CD4-positive, alpha-beta T cell treated with Interleukin-4 for 1 hour (primary cell): ENCODE measurements at regions not wholly inside any gene's neighbourhood (a gene's known extent, or its start where the extent isn't known, plus 50 kb on each side); places are given as distances from the start of the nearest gene placed in this dataset.
"Not testable (repeated sequence)": the region's sequence is repeated elsewhere in the genome, so short reads cannot be mapped to it uniquely, and the experiment has no call there.

Experiments
- DNase-seq, 2 donors: peaks; one replicate each; pipeline ENCODE4 v3.0.0-alpha.2; 2020 to 2022

DNA sequence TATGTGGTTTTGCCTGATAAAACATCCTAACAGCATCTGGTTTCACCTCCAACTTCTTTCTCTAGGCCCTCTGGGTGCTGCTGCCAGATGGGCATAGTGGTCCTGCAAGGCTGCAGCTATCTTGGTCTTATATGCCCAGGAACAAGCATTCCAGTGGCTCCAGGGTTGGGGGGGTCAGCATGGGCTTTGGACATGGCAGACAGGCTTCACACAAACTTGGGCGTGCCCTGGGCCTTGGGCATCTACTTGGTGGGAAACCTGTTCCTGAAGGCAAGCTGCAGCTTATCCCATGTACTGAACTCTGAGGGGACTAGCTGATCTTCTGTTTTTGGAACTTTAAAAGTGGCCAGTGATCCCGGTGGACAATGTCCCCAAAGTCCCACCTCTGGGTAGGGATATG lies 54.9 kb upstream of the ZNF678 start:
- no peak for DNase-seq

DNA sequence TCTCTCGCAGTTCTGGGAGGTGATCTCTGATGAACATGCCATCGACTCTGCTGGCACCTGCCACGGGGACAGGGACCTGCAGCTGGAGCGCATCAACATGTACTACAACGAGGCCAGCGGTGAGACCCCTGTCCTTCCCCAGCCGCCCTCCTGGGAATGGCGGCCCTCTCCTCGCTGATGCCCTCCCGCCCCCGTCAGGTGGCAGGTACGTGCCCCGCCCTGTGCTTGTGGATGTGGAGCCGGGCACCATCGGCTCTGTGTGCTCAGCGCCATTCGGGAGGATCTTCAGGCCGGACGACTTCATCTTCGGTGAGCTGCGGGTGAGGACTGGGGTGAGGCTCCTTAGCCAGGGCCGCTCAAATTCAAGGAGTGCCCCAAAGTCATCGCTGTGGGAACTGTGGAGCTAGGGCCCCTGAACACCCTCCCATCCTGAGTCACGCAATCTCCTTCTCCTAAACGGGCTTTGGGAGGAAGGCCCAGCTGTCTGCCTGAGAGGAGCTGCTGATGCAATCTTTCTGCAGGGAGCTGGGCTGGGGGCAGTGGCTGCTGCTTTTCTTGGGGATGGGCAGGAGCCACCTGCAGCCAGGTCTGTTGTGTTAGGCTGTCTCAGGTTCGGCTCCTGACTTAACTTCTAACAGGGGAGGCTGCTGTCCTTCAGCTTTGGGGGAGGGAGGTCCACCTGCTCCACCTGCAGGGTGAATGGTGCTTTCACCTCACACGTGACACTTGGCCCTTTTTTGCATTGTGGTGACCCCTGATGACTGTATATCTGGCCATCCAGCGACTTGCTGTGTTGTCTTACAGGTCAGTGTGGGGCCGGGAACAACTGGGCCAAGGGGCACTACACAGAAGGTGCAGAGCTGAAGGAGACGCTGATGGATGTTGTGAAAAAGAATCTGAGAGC lies 56.6 kb upstream of the ZNF678 start:
- DNase-seq: not testable (repeated sequence)

DNA sequence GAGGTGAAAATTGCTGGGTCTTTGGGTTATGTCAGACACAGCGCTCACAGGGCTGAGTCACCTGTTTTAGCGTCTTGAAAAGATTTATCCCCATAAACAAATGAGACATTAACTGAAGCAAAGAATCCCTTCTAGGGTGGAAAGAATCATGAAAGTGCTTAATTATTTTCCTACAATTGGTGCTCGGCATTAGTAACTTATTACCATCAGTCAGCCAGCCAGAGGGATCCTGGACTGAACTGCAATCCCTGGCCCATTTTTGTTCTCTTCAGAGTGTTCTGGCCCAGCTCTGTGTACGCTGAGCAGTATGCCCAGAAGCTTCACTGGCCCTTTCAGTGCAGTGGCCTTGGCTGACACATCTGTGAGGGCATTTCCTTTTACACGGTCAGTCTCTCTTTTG lies 67.3 kb upstream of the ZNF678 start:
- not testable (repeated sequence) for DNase-seq

DNA sequence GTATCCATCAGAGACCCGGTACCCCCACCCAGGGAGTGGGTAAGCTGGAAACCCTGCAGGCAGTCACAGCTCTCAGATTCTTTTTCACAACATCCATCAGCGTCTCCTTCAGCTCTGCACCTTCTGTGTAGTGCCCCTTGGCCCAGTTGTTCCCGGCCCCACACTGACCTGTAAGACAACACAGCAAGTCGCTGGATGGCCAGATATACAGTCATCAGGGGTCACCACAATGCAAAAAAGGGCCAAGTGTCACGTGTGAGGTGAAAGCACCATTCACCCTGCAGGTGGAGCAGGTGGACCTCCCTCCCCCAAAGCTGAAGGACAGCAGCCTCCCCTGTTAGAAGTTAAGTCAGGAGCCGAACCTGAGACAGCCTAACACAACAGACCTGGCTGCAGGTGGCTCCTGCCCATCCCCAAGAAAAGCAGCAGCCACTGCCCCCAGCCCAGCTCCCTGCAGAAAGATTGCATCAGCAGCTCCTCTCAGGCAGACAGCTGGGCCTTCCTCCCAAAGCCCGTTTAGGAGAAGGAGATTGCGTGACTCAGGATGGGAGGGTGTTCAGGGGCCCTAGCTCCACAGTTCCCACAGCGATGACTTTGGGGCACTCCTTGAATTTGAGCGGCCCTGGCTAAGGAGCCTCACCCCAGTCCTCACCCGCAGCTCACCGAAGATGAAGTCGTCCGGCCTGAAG lies 69.3 kb upstream of the ZNF678 start:
- not testable (repeated sequence) for DNase-seq

DNA sequence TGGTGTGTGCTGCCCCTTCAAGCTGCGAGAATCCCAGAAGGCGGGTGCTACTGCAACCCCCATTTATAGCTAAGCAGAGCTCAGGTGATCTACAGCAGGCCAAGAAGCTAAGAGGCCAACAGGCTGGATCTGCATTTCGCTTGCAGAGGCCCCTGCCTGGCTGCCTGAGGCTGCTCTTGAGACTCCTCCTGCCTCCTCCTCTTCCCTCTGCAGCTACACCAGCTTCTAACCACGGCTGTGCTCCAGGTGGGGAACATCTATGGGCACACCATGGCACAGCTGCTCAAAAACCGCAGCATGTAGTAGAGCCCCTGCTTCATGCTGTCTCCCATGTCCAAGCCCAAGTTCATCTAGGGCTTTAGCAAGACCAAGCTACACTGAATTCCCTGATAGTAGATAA lies 72.9 kb upstream of the ZNF678 start:
- DNase-seq: no peak

DNA sequence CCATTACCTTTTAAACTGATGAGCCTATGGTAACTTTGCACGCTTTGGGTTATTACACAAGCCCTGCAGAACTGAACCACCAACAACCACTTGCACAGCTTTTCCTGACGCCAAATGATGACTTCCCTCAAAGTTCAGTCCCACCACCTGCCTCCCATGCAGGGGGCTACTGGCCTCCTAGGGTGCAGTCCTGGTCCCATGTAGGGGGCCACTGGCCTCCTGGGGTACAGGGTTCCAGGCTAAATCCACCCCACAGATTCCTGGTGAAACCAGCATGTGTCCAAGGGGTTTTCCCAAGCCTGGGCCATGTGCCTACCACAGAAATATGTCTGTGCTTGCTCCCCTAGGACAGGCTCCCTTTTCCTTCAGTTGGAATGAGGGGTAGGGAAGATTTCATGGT lies 73.4 kb upstream of the ZNF678 start:
- DNase-seq: no peak

DNA sequence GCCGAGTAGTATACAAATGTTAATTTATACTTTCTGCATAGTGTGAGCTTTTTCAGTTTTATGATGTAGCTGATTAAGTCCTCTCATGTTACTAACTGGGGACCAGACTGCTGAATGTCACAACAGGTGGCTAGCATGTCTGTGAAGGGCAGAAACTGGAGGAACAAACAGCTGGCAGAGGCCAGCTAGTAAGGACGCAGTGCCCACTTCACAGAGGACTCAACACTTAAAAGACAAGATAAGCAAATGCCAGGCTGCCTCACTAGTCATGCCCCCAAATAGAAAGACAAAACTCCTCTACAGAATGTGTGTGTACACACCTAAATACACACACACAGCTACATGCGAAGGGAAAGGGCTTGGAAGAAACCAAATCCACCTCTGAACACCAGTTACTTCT lies 73.8 kb upstream of the ZNF678 start:
- DNase-seq: no peak

DNA sequence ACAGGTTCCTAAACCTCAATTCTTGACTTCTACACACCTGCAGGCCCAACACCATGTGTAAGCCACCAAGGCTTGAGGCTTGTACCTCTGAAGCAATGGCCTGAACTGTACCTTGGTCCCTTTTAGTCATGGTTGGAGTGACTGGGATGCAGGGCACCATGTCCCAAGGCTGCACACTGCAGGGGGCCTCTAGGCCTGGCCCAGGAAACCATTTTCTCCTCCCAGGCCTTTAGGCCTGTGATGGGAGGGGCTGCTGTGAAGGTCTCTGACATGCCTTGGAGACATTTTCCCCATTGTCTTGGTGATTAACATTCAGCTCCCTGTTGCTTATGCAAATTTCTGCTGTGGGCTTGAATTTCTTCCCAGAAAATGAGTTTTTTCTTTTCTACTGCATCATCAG lies 75.8 kb upstream of the ZNF678 start:
- DNase-seq: no peak

DNA sequence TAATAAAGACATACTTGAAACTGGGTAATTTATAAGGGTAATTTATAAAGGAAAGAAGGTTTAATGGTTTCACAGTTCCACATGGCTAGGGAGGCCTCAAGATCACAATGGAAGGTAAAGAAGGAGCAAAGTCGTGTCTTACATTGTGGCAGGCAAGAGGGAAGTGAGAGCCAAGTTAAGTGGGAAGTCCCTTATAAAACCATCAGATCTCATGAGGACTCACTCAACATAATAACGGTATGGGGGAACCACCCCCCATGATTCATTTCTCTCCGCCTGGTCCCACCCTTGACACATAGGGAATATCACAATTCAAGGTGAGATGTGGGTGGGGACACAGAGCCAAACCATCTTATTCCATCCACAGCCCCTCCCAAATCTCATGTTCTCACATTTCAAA lies 76.8 kb upstream of the ZNF678 start:
- DNase-seq: no peak

DNA sequence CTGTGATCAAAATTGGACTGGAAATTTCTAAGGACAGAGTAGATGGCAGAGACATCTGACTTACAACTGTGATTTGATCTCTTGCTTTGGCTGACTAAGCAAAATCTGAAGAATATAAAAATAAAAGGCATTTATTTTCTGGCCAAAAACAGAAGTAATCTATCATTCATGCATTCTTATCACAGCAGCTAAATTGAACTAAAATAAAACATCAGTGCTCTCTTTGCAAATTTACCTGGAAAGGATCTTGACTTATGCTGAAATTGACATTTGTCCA lies 81.4 kb upstream of the ZNF678 start:
- DNase-seq: no peak

DNA sequence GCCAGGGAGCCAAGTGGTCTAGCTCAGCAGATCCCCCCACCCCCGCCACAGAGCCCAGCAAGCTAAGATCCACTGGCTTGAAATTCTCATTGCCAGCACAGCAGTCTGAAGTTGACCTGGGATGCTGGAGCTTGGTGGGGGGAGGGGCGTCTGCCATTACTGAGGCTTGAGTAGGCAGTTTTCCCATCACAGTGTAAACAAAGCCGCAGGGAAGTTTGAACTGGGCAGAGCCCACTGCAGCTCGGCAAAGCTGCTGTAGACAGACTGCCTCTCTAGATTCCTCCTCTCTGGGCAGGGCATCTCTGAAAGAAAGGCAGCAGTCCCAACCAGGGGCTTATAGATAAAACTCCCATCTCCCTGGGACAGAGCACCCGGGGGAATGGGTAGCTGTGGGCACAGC lies 89.3 kb upstream of the ZNF678 start:
- not testable (repeated sequence) for DNase-seq

DNA sequence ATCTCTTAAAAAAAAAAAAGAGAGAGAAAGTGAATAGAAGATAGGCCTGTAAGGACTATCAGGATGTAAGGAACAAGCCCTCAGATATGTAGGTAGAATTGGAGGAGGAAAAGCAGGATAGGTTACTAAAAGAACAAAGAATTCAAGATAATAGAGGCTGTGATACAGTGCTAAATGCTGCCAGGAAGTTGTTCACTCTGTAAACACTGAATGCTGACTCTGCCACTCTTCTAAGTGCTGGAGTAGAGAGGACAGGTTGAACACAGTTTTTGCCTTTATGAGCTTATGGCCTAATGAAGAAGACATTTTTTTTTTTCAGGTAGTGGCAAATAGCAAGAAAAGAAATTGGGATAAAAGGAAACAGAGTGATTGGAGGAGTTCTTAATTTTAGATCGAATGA lies 90.6 kb upstream of the ZNF678 start:
- no peak for DNase-seq

DNA sequence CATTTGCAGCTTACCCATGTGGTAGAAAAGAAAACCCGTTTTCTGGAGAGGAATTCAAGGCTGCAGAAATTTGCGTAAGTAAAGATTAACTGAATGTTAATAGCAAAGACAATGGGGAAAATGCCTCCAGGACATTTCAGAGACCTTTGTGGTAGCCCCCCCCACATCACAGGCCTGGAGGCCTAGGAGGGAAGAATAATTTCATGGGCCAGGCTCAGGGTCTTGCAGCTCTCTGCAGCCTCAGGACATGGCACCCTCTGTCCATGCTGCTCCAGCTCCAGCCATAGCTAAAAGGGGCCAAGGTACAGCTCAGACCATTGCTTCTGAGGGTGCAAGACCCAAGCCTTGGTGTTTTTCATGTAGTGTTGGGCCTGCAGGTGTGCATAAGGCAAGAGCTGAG lies 92.7 kb upstream of the ZNF678 start:
- no peak for DNase-seq

DNA sequence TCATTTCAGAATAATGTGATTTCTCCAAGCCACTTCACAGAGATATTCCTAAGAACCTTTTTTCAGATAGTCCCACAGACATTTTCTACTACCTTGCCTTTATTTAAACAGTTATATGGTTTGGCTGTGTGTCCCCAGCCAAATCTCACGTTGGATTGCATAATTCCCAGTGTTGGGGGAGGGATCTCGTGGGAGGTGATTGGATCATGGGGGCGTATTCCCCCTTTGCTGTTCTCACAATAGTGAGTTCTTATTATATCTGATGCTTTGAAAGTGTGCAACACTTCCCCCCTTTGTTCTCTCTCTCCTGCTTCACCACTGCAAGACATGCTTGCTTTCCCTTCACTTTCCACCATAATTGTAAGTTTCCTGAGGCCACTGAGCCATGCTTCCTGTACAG lies 93.6 kb upstream of the ZNF678 start:
- DNase-seq: no peak

DNA sequence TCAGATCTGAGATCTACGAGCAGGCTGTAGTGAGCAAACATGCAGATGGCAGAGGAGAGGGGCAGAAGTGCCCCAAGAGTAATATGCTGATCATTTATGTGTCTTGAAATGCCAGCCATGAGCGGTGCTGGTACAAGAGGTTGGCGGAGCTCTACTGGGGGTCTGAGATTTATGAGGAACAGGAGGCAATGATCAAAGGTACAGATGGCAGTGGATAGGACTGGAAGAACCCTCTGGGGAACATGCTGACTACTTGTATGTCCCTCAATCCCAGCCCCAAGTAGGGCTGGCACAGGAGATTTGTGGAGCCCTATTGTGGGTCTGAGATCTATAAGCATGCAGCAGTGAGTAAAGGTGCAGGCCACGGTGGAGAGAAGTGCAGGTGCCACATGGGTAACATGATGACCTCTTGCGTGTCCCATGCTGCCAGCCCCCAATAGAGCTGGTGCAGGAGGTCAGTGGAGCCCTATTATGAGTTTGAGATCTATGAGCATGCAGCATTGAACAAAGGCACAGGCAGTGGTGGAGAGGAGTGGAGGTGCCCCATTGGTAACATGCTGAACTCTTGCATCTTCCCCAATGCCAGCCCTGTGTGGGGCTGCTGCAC lies 97.2 kb upstream of the ZNF678 start:
- DNase-seq: no peak

DNA sequence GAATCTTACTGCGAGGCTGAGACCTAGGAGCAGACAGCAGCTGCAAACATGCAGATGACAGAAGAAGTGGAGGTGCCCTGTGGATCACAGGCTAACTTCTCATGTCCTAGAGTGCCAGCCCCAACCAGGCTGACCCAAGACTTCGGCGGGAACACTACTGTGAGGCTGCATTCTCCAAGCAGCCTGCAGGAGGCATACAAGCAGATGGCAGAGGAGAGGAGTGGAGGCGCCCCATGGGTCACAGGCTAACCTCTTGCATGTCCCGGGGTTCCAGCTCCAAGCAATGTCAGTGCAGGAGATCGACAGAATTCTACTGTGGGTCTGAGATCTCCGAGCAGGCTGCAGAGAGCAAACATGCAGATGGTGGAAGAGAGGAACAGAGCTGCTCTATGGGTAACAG lies 98.1 kb upstream of the ZNF678 start:
- DNase-seq: no peak

DNA sequence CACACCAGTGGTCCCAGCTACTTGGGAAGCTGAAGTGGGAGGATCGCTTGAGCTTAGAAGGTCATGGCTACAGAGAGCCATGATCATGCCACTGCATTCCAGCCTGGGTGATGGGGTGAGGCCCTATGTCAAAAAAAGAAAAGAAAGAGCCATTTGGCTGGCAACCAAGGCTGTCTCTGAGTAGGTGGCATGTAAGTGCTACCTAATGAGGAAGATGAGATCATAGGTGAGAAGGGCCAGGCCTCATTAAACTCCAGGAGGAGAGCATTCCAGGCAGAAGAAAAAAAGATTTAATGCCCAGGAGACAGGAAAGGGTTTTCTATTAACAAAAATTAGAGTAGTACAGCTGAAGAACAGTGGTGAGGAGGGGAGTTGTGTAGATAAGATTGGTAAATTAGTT lies 103.4 kb upstream of the ZNF678 start:
- no peak for DNase-seq

DNA sequence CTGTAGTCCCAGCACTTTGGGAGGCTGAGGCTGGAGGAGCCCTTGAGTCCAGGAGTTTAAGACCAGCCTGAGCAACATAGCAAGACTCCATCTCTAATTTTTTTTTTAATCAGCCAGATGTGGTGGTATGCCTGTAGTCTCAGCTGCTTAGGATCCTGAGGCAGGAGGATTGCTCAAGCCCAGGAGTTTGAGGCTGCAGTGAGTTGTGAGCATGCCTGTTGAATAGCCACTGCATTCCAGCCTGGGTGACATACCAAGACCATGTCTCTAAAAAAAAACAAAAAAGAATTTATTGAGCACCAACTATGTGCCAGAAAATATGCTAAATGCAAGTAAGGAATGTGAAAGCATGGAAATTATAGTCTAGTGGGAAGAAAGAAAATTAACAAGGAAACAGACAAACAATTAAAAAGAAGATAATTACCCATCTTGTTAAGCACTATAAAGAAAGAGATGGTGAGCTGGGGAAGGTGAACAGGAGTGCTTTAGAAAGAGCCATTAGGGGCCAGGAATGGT lies 104.0 kb upstream of the ZNF678 start:
- no peak for DNase-seq

DNA sequence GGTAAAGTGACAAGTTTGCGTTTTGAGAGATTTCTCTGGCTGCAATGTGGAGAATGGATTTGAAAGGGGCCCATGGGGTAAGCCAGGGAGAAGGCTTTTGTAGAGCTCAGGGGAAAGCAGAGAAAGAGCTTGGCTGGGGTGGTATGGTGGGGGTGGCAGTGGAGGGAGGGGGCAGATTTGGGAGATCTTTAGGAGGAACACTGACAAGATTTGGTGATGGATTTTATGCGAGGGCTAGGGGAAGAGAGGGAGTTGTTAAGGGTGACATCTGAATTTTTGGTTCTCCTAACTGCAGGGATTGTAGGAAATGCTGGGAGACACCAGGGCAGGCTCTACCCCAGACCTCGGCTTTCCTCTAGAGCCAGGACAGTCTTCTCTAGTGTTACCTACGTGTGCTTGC lies 108.7 kb upstream of the ZNF678 start:
- DNase-seq: no peak

DNA sequence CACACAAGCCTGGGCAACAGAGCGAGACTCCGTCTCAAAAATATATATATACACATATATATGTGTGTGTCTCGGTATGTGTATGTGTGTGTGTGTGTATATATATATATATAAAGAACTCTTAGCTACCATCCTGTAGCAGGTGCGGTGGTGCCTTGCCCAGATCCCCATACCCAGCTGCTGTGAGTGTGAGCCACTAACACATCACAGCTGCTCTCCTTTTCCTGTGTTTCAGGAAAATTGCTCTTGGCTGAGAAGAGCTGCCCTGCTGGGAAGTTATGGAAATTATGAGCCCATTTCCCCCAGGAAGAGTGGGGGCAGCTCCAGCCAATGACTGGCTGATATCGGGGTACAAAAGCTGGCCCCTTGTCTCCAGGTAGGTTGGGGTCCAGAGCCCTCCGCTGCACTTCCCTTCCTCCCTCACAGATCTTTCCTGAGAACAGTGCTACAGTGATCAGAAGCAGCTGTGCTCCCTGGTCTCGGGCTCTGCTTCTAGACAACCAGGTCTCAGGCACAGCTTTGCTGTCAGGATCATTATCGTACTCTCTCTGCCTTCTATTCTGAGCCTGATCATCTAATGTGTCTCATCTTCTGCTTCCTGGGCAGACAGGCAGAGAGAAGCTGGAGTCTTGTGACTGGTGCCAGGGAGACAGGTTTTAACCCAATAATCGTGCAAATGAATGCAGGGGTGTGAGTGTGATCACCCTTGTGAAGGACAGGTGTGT lies 109.6 kb upstream of the ZNF678 start:
- no peak for DNase-seq

DNA sequence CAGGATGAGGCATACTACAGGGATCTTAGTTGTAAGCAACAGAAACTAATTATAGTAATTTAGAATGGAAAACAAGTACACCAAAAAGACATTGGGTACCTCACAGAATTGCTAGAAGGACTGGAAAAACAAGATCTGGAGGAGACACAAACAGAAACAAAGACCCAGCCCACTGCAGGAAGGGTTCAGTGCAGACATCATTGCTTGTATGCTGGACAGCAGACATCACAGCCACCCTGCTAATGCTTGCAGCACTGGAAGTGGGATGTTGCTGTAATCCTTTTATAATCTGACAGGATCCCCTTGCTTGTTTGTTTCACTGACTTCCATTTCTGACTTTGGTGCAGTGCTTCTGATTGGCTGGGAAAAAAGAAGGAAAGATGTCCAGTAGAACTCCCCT lies 111.4 kb upstream of the ZNF678 start:
- DNase-seq: no peak

DNA sequence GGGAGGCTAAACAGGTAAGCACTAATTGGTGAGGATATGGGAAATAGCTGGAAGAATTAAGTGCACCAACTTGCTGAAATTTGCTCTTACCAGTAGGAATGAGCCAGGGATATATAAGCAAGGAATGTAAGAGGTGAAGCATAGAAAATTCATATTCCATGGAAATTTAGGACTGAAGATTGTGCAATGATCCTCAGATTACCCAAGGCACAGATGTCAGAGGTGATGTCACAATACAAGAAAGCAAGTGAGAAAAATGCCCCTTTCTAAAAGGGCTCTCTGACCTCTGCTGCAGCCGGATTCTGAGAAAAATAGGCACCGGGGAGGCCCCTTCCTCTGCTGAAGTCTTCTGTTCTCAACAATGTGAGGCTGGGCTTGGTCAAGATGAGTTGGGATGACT lies 112.3 kb upstream of the ZNF678 start:
- DNase-seq: no peak

DNA sequence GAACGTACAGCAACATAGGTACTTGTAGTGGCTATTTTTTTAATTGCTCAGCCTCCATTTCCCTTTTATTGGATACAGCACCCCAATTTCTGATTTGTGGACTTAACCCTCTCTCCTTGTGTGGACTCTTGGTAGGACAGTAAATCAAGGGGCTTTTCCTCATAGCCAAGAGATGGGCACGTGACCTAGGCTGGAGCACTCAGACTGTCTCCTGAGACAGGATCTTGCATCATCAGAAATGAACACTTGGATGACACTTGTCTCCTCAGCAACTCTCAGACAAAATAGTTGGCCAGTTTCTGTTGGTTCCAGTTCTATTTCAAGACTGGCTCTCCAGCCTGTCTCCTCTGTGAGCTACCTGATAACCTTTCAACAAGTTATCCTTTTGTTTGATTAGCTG lies 112.9 kb upstream of the ZNF678 start:
- no peak for DNase-seq
